ENCODE measurements at regions not wholly inside any gene's neighbourhood (a gene's known extent, or its start where the extent isn't known, plus 50 kb on each side); places are given as distances from the start of the nearest gene placed in this dataset.

GRCh38 chr2:71859211-71859847, 288.3 kb downstream of the CYP26B1 start:
- ChIA-PET POLR2A (ENCODE audit: low non-redundant PET) (no interaction called here), CTCF (no interaction called here)
- Histone ChIP-seq H3K9me3 (ENCODE audit: low read depth, low read length, poor library complexity, severe bottlenecking) (no peaks in the 10 kb centered on the region), H3K27me3 (replicated peaks; ENCODE audit: insufficient read depth, low read depth, low read length, poor library complexity) (no peaks in the 10 kb centered on the region), H3K4me1 (ENCODE audit: insufficient read depth, low read length, poor library complexity, severe bottlenecking) (no peaks in the 10 kb centered on the region), H3K27ac (ENCODE audit: low read depth, low read length, poor library complexity, severe bottlenecking) (no peak overlapping the region), H3K36me3 (ENCODE audit: insufficient read depth, low read length, poor library complexity, severe bottlenecking) (no peaks in the 10 kb centered on the region), H3K4me3 (ENCODE audit: low read depth, low read length, poor library complexity, severe bottlenecking) (no peak overlapping the region)
- no peak for DNase-seq (ENCODE audit: low spot score)
- no peak for TF ChIP-seq CTCF (conservative IDR thresholded peaks at IDR 0.05; ENCODE audit: low read depth, low read length)
- no peak for TF ChIP-seq EZH2 (IDR thresholded peaks at IDR 0.05; ENCODE audit: borderline replicate concordance, low read depth, low read length, poor library complexity, severe bottlenecking)
- intact Hi-C loops (cut with micrococcal nuclease; ENCODE audit: unreplicated experiment) = no loop called here
- BruUV-seq (replicated peaks) = no TSS peak

GRCh38 chr2:71858071-71858470, 289.6 kb downstream of the CYP26B1 start:
- H3K27ac ChIP-seq (ENCODE audit: low read depth, low read length, poor library complexity, severe bottlenecking) = no peak overlapping the region
- no peak for DNase-seq (ENCODE audit: low spot score)
- intact Hi-C loops (cut with micrococcal nuclease; ENCODE audit: unreplicated experiment) = no loop called here
- TF ChIP-seq EZH2 (IDR thresholded peaks at IDR 0.05; ENCODE audit: borderline replicate concordance, low read depth, low read length, poor library complexity, severe bottlenecking) (no peak), CTCF (conservative IDR thresholded peaks at IDR 0.05; ENCODE audit: low read depth, low read length) (no peak)
- CTCF ChIA-PET = no interaction called here
- POLR2A ChIA-PET (ENCODE audit: low non-redundant PET) = no interaction called here
- BruUV-seq (replicated peaks) = no TSS peak
- H3K4me3 ChIP-seq (ENCODE audit: low read depth, low read length, poor library complexity, severe bottlenecking) = no peak overlapping the region
- H3K4me1 ChIP-seq (ENCODE audit: insufficient read depth, low read length, poor library complexity, severe bottlenecking) = no peaks in the 10 kb centered on the region
- no peaks in the 10 kb centered on the region for H3K9me3 ChIP-seq (ENCODE audit: low read depth, low read length, poor library complexity, severe bottlenecking)
- no peaks in the 10 kb centered on the region for H3K27me3 ChIP-seq (replicated peaks; ENCODE audit: insufficient read depth, low read depth, low read length, poor library complexity)
- no peaks in the 10 kb centered on the region for H3K36me3 ChIP-seq (ENCODE audit: insufficient read depth, low read length, poor library complexity, severe bottlenecking)

- H3K36me3 ChIP-seq (ENCODE audit: insufficient read depth, low read length, poor library complexity, severe bottlenecking) = no peaks in the 10 kb centered on the region
- no peaks in the 10 kb centered on the region for H3K27me3 ChIP-seq (replicated peaks; ENCODE audit: insufficient read depth, low read depth, low read length, poor library complexity)
- H3K9me3 ChIP-seq (ENCODE audit: low read depth, low read length, poor library complexity, severe bottlenecking) = no peaks in the 10 kb centered on the region
- no TSS peak for BruUV-seq (replicated peaks)
- TF ChIP-seq EZH2 (IDR thresholded peaks at IDR 0.05; ENCODE audit: borderline replicate concordance, low read depth, low read length, poor library complexity, severe bottlenecking) = no peak
- no peak for TF ChIP-seq CTCF (conservative IDR thresholded peaks at IDR 0.05; ENCODE audit: low read depth, low read length)
- H3K4me1 ChIP-seq (ENCODE audit: insufficient read depth, low read length, poor library complexity, severe bottlenecking) = no peaks in the 10 kb centered on the region
- intact Hi-C loops (cut with micrococcal nuclease; ENCODE audit: unreplicated experiment) = no loop called here
- ChIA-PET POLR2A (ENCODE audit: low non-redundant PET) (no interaction called here), CTCF (no interaction called here)
- no peak overlapping the region for H3K27ac ChIP-seq (ENCODE audit: low read depth, low read length, poor library complexity, severe bottlenecking)
- DNase-seq (ENCODE audit: low spot score) = no peak
- H3K4me3 ChIP-seq (ENCODE audit: low read depth, low read length, poor library complexity, severe bottlenecking) = no peak overlapping the region
These were observed 290.0 kb downstream of the CYP26B1 start for GRCh38 chr2:71857636-71858035.

All from A673 (cell line).